ENCODE measurements at regions not wholly inside any gene's neighbourhood (a gene's known extent, or its start where the extent isn't known, plus 50 kb on each side); places are given as distances from the start of the nearest gene placed in this dataset.

DNA sequence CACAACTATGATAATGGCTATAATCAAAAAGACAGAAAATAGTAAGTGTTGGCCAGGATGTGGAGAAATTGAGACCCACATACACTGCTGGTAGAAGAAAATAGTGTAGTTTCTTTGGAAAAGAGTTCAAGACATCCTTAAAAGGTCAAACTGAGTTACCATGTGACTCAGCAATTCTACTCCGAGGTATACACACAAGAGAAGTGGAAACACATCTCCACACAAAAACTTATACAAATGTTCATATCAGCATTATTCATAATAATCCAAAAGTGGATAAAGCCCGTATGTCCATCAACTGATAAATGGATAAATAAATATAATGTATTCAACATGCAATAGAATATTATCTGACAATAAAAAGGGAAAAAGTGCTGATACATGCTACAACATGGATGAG, 532.2 kb downstream of the NR2F1-AS1 start:
- Mint-ChIP-seq H3K27ac (no peak overlapping the region), H3K36me3 (no peaks in the 10 kb centered on the region), H3K27me3 (no peaks in the 10 kb centered on the region), H3K4me1 (no peaks in the 10 kb centered on the region), H3K9me3 (peaks cover 0 to 1% (median 0%) of the 10 kb centered on the region in 7 donors), H3K4me3 (no peak overlapping the region)
- no peak for DNase-seq
- ATAC-seq (ENCODE audit: low read depth in 2 of 2): no peak

DNA sequence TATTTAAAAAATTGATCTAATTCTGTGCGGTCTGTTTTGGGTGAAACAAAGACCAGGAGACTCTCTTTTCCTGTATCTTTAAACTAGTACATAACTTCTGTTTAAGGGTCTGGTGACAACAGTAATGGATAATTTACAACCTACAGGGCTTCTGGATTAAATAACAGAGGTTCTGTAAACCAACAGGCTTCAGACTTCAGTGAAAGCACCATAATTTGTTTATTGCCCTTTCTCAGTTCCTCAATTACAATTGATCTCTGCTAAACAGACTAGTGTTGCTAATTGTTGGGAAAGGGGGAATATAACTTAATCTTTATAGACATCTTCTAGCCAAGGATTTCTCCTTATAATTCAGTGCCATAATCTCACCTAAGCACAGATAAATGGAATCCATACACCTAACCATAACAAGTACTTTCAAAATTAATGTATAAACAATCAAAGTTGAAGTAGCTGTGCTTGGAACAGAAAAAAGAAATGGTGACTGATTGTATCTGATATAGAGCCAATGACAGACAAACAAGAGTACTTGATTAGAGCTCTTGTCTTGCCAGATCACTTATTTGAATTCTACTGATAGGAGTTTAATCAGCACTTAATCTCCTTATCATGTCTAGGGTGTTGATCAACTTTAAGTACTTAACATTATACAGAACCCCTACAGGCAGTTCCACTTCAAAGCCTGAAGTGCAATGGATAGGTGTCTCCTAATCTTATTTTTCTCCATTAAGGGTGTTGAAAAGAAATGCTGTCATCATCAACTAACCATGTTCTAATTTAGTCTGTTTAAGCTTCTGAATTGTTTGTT, 536.0 kb downstream of the NR2F1-AS1 start:
- Mint-ChIP-seq H3K27ac (no peak overlapping the region), H3K27me3 (no peaks in the 10 kb centered on the region), H3K4me1 (no peaks in the 10 kb centered on the region), H3K9me3 (peaks cover 0 to 1% (median 0%) of the 10 kb centered on the region in 7 donors), H3K4me3 (no peak overlapping the region), H3K36me3 (no peaks in the 10 kb centered on the region)
- ATAC-seq (ENCODE audit: low read depth in 2 of 2) (no peak), DNase-seq (no peak)

DNA sequence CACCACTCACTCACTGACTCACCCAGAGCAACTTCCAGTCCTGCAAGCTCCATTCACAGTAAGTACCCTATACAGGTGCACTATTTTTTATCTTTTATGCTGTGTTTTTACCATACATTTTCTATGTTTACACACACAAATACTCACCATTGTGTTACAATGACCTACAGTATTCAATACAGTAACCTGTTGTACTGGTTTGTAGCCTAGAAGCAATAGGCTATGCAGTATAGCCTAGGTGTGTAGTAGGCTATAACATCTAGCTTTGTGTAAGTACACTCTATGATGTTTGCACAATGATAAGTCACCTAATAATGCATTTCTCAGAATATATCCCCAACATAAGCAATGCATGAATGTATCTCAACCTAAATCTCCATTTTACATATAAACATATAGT, 541.1 kb downstream of the NR2F1-AS1 start:
- Mint-ChIP-seq H3K36me3 (no peaks in the 10 kb centered on the region), H3K9me3 (peaks cover 0 to 5% (median 0%) of the 10 kb centered on the region in 7 donors), H3K4me3 (no peak overlapping the region), H3K4me1 (no peaks in the 10 kb centered on the region), H3K27ac (no peak overlapping the region), H3K27me3 (no peaks in the 10 kb centered on the region)
- no peak for ATAC-seq (ENCODE audit: low read depth in 2 of 2)
- DNase-seq: no peak

DNA sequence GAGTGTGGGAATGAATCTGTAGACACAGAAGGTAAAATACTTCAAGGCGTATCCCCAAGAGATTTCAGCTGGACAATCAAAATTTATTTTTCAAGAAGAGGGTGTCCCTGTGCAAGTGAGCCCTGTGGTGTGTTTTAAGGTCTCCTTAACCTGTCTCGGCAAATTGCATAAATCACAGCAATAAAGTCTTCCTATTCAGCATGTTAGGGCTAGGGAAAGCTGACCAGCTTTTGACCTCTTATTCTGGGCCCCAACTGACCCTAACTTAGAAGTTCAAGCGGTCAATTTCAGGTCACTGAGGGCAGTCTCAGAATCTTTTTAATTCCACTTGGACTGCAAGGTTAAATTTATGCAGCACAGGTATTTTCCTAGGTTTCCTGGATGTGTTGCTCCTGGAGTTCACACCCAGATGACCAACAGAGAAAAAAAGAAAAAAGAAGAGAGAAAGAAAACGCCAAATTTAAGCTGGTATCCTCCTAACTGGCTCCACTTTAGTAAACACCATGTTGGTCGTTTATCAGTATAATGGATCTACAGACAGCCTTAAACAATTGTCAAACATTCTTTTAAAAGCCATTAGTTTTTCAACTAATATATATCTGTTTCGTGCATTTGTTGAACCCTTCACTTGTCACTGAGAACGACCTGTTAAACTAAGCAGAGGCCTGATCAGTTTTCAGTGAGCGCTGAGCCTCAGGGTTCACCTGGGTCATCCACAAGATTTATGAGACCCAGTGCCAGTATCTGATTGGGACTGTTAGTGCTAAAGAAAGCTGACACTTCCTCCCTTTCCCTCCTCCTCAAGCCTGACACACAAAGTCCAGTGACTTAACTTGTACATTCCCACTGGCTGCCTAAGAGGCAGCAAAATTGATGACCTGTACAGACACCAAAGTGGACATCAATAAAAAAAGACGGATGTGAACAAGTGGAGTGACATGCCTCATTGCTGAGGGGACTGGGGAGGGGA, 546.1 kb downstream of the NR2F1-AS1 start:
- DNase-seq (no peak), ATAC-seq (ENCODE audit: low read depth in 2 of 2) (no peak)
- H3K27ac Mint-ChIP-seq: no peak overlapping the region
- no peaks in the 10 kb centered on the region for H3K36me3 Mint-ChIP-seq
- no peaks in the 10 kb centered on the region for H3K4me1 Mint-ChIP-seq
- peaks cover 0 to 8% (median 2%) of the 10 kb centered on the region in 7 donors for H3K9me3 Mint-ChIP-seq
- no peaks in the 10 kb centered on the region for H3K27me3 Mint-ChIP-seq
- H3K4me3 Mint-ChIP-seq: no peak overlapping the region

DNA sequence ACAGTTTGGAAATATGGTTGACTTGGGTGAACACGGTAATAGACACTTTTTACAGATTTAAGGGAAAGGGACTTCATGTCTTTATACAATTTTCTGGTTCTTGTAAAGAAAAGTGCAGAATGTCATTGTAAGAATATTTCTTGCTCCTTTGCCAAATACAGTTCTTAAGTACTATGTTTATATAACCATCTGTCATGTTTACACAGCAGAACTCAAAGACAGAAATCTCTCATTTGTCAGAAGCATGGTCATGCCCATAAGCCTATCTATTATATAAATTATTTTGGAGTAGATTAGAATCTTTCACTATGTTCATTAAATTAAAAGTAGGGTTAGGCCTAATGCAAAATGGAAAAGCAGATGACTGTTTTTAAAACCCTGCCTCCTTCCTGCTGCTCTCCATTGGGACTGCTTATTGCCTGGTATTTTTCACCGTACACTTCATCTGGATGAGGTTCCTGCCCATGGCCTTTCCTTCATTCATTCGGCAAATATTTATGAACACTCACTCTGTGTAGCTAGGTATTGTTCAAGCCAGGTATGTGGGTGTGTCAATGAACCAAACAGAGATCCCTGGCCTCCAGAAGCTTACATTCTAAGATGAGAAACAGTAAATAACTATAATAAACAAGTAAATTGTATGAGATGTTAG, 558.1 kb downstream of the NR2F1-AS1 start:
- H3K4me1 Mint-ChIP-seq: no peaks in the 10 kb centered on the region
- no peaks in the 10 kb centered on the region for H3K36me3 Mint-ChIP-seq
- no peak for ATAC-seq (ENCODE audit: low read depth in 2 of 2)
- H3K27me3 Mint-ChIP-seq: no peaks in the 10 kb centered on the region
- DNase-seq: no peak
- H3K4me3 Mint-ChIP-seq: no peak overlapping the region
- H3K9me3 Mint-ChIP-seq: peaks cover 0 to 4% (median 0%) of the 10 kb centered on the region in 7 donors
- no peak overlapping the region for H3K27ac Mint-ChIP-seq

DNA sequence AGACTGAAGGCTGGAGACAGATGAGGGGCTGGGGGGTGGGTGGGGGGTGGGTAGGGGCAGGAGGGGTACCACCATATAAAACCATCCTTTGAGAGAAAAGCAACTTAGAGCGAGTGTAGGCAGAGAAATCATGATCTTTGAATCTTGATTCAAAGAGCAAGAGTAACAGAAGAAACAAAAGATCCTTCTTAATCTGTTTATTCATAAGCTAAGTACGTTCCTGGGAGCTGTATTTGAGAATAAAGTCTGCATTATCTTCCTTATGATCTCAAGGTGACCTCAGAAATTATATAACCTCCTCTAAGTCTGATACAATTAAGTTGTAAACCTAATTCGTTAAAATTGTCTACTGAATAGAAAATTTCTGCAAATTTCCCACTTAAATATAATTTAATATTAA, 558.8 kb downstream of the NR2F1-AS1 start:
- no peak overlapping the region for H3K4me3 Mint-ChIP-seq
- ATAC-seq (ENCODE audit: low read depth in 2 of 2) (no peak), DNase-seq (no peak)
- H3K4me1 Mint-ChIP-seq: no peaks in the 10 kb centered on the region
- H3K27me3 Mint-ChIP-seq: no peaks in the 10 kb centered on the region
- H3K9me3 Mint-ChIP-seq: peaks cover 0 to 4% (median 0%) of the 10 kb centered on the region in 7 donors
- H3K36me3 Mint-ChIP-seq: no peaks in the 10 kb centered on the region
- H3K27ac Mint-ChIP-seq: no peak overlapping the region

DNA sequence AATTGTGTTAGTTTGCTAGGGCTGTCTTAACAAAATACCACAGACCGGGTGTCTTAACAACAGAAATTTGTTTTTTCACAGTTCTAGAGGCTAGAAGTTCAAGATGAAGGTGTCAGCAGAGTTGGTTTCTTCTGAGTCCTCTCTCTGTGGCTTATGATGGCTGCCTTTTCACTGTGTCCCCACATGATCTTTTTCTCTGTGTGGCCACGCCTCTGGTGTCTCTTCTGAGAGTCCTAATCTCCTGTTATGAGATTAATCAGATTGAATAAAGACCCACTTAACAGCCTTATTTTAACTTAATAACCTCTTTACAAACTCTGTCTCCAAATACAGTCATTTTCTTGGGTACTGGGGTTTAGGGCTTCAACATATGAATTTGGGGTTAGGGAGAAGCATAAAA, 561.1 kb downstream of the NR2F1-AS1 start:
- DNase-seq (no peak), ATAC-seq (ENCODE audit: low read depth in 2 of 2) (no peak)
- Mint-ChIP-seq H3K27ac (no peak overlapping the region), H3K27me3 (no peaks in the 10 kb centered on the region), H3K4me1 (no peaks in the 10 kb centered on the region), H3K36me3 (no peaks in the 10 kb centered on the region), H3K9me3 (peaks cover 0 to 4% (median 0%) of the 10 kb centered on the region in 7 donors), H3K4me3 (no peak overlapping the region)

DNA sequence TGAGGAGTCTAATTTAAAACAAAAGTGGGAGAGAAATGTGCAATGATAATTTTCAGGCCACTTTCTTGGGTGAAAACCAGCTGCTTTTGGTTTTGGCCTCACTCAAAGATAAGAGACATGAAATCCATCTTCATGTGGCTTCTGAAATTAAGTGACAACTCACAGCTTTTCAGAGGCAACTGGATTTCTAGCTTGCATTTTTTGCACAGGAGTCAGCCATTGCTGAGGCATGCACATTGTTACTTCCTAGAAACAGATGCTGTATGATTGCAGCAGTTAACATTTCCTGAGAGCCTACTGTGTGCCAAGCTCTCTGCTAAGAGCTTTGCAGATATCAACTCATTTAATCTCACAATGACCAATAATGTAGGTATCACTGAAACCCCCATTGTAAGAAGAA, 562.6 kb downstream of the NR2F1-AS1 start:
- ATAC-seq (ENCODE audit: low read depth in 2 of 2): no peak
- no peak for DNase-seq
- no peak overlapping the region for H3K4me3 Mint-ChIP-seq
- peaks cover 0 to 2% (median 0%) of the 10 kb centered on the region in 7 donors for H3K9me3 Mint-ChIP-seq
- H3K27ac Mint-ChIP-seq: no peak overlapping the region
- no peaks in the 10 kb centered on the region for H3K4me1 Mint-ChIP-seq
- H3K36me3 Mint-ChIP-seq: no peaks in the 10 kb centered on the region
- H3K27me3 Mint-ChIP-seq: no peaks in the 10 kb centered on the region

DNA sequence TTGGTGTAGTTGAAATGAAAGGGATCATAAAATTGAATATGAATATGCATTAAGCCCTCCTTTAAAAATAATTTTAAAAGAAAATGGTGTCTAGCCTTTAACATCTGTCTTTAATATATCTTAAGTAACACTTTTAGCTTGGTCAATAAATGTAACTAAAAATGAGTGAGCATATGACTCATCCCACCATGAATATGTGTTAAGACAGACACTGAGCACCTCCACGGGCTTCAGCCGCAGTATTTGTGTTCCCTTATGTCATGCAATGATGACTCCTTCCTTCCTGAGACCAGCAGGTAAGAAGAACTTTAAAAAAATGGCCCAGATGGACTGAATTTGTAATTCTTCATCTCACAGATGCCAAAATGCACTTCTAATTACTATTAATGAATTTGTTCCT, 563.2 kb downstream of the NR2F1-AS1 start:
- H3K4me1 Mint-ChIP-seq: no peaks in the 10 kb centered on the region
- no peaks in the 10 kb centered on the region for H3K27me3 Mint-ChIP-seq
- H3K27ac Mint-ChIP-seq: no peak overlapping the region
- DNase-seq (no peak), ATAC-seq (ENCODE audit: low read depth in 2 of 2) (no peak)
- H3K9me3 Mint-ChIP-seq: no peaks in the 10 kb centered on the region
- no peaks in the 10 kb centered on the region for H3K36me3 Mint-ChIP-seq
- H3K4me3 Mint-ChIP-seq: no peak overlapping the region

DNA sequence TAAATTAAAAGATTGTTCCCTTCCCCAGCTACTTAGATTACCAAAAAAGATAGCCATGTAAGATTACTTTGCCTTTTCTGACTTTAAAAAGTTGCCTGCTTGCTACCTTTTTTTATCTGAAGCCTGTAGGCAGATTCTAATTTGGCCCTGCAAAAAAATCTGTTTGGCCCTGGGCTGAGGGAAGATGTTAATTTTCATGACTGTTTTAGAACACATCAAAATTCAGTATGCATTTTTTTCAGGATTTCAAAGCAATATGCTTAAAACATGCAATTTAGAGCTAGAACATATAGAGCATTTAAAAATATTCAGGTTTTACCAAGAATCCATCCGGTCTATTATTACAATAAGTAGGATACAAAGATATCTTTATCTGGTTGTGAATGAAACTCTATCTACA, 563.6 kb downstream of the NR2F1-AS1 start:
- Mint-ChIP-seq H3K27me3 (no peaks in the 10 kb centered on the region), H3K9me3 (no peaks in the 10 kb centered on the region), H3K27ac (no peak overlapping the region), H3K4me1 (no peaks in the 10 kb centered on the region), H3K4me3 (no peak overlapping the region), H3K36me3 (no peaks in the 10 kb centered on the region)
- ATAC-seq (ENCODE audit: low read depth in 2 of 2) (no peak), DNase-seq (no peak)

DNA sequence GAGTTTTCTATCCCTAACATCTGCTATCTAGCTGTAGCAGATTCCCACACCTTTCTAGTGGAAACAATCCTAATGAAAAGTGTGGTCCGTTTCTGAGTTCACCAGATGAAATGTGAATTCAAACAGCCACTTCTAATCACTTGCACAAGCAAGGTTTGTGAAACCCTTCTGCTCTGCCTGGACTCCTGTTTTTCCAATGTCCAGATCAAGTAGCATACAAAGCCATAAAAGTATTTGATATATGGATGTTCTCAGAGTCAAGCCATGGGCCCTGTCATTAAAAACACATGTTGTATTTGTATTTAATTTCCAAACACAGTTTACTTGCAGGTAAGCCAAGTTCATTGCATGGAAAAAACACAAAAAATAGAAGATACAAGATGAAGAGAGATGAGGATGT, 570.4 kb downstream of the NR2F1-AS1 start:
- Mint-ChIP-seq H3K4me3 (no peak overlapping the region), H3K27ac (no peak overlapping the region), H3K27me3 (no peaks in the 10 kb centered on the region), H3K9me3 (no peaks in the 10 kb centered on the region), H3K4me1 (no peaks in the 10 kb centered on the region), H3K36me3 (no peaks in the 10 kb centered on the region)
- DNase-seq (no peak), ATAC-seq (ENCODE audit: low read depth in 2 of 2) (no peak)

DNA sequence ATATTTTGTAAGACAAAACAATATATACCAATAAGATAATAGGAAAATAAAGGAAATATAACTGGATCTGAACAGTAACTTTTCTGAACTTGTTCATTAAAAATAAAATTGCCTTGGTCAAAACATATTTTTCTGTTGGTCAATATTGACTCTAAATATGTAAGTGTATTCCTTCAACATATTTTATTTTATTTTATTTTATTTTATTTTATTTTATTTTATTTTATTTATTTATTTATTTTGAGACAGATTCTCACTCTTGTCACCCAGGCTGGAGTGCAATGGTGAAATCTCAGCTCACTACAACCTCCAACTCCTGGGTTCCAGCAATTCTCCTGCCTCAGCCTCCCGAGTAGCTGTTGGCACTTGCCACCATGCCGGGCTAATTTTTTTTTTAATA, 571.0 kb downstream of the NR2F1-AS1 start:
- Mint-ChIP-seq H3K27ac (no peak overlapping the region), H3K9me3 (no peaks in the 10 kb centered on the region), H3K4me1 (no peaks in the 10 kb centered on the region), H3K4me3 (no peak overlapping the region), H3K36me3 (no peaks in the 10 kb centered on the region), H3K27me3 (no peaks in the 10 kb centered on the region)
- no peak for ATAC-seq (ENCODE audit: low read depth in 2 of 2)
- DNase-seq: no peak

DNA sequence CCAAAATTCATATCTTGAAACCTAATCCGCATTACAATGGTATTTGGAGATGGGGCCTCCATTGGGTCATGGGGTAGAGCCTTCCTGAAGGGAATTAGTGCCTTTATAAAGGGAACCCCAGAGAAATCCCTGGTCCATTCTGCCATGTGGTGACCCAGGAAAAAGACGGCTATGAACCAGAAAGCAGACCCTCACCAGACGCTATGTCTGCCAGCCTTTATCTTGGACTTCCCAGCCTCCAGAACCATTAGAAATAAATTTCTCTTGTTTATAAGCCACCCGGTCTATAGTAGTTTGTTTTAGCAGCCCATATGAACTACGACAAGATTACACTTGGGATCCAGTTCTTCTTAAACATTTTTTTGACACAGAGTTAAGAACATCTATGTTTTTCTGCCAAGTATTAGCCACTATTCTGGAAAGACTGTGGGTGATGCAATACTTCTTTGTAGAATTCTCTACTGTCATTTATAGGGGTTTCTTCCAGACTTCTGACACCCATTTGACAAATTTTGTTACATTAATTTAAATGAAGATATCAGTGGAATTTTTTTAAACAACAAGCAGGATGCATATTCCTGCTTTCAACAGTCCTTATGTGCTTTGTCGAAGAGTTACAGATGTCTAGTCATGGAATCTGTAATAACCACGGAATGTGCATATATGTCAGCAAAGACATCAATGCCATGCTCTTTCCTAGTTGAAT, 572.4 kb downstream of the NR2F1-AS1 start:
- Mint-ChIP-seq H3K4me3 (peak overlapping the region in 1 of 8 donors; percentile 29), H3K27ac (no peak overlapping the region), H3K4me1 (no peaks in the 10 kb centered on the region), H3K27me3 (no peaks in the 10 kb centered on the region), H3K36me3 (no peaks in the 10 kb centered on the region), H3K9me3 (no peaks in the 10 kb centered on the region)
- DNase-seq (no peak), ATAC-seq (ENCODE audit: low read depth in 2 of 2) (no peak)
